Kidney epithelial cell (primary cell): ENCODE measurements at regions not wholly inside any gene's neighbourhood (a gene's known extent, or its start where the extent isn't known, plus 50 kb on each side); places are given as distances from the start of the nearest gene placed in this dataset.

ENCODE experiments used
- DNase-seq: peaks from one replicate; pipeline ENCODE4 v3.0.0-alpha.2; 2010; ENCODE audit warnings: low read depth
- H3K27me3 ChIP-seq: 2 replicates; pipeline ENCODE4 v1.6.0; 2011; ENCODE audit warnings: low read length; ENCODE audit not compliant: control insufficient read depth, insufficient read depth
- H3K36me3 ChIP-seq: 2 replicates; pipeline ENCODE4 v1.5.1; 2011; ENCODE audit warnings: low read length; ENCODE audit not compliant: control insufficient read depth, insufficient read depth
- H3K4me3 ChIP-seq: 2 replicates; pipeline ENCODE4 v1.5.1; 2011; ENCODE audit warnings: low read depth, mild to moderate bottlenecking, control low read depth, low read length
- CTCF ChIP-seq: IDR thresholded peaks from 2 replicates; pipeline ENCODE4 v1.5.1; 2011; ENCODE audit warnings: mild to moderate bottlenecking, moderate library complexity, low read length, control low read depth, inconsistent platforms; ENCODE audit not compliant: insufficient read depth, poor library complexity, severe bottlenecking

- Histone ChIP-seq H3K27me3 (no peaks in the 10 kb centered on the region), H3K36me3 (no peaks in the 10 kb centered on the region), H3K4me3 (no peak overlapping the region)
- TF ChIP-seq CTCF, result no peak
- DNase-seq, result no peak
Observed at GRCh38 chr12:107325075-107325608, 231.8 kb upstream of the CRY1 start.

GRCh38 chr12:107326237-107326636 is 232.9 kb upstream of the CRY1 start:
- no peaks in the 10 kb centered on the region for H3K27me3 ChIP-seq
- H3K36me3 ChIP-seq, result no peaks in the 10 kb centered on the region
- TF ChIP-seq CTCF, result no peak
- no peak for DNase-seq
- H3K4me3 ChIP-seq, result no peak overlapping the region

GRCh38 chr12:107327651-107328182 is 234.4 kb upstream of the CRY1 start:
- DNase-seq, result no peak
- H3K4me3 ChIP-seq, result no peak overlapping the region
- H3K27me3 ChIP-seq, result no peaks in the 10 kb centered on the region
- no peak for TF ChIP-seq CTCF
- H3K36me3 ChIP-seq, result no peaks in the 10 kb centered on the region

- DNase-seq, result peak; percentile 72
- no peak for TF ChIP-seq CTCF
- H3K4me3 ChIP-seq, result no peak overlapping the region
- no peaks in the 10 kb centered on the region for H3K36me3 ChIP-seq
- no peaks in the 10 kb centered on the region for H3K27me3 ChIP-seq
Observed at GRCh38 chr12:107328442-107329133, 235.2 kb upstream of the CRY1 start.

GRCh38 chr12:107329569-107330324 is 236.4 kb upstream of the CRY1 start:
- Histone ChIP-seq H3K27me3 (no peaks in the 10 kb centered on the region), H3K36me3 (no peaks in the 10 kb centered on the region), H3K4me3 (no peak overlapping the region)
- TF ChIP-seq CTCF, result no peak
- DNase-seq, result no peak
